Astrocyte of the hippocampus (primary cell): ENCODE measurements at regions not wholly inside any gene's neighbourhood (a gene's known extent, or its start where the extent isn't known, plus 50 kb on each side); places are given as distances from the start of the nearest gene placed in this dataset.
A peak's percentile ranks its signal among the peaks of the same experiment; 100 is the strongest.
"Not testable (repeated sequence)": the region's sequence is repeated elsewhere in the genome, so short reads cannot be mapped to it uniquely, and the experiment has no call there.

Experiments used
- DNase-seq: peaks from one replicate; pipeline ENCODE4 v3.0.0; 2011; ENCODE audit warnings: low read depth, low spot score

- no peak for DNase-seq
Measured at GRCh38 chr3:6418485-6418884, 442.4 kb upstream of the GRM7 start.

GRCh38 chr3:6421666-6422445 is 439.1 kb upstream of the GRM7 start:
- DNase-seq, result no peak

- no peak for DNase-seq
Measured at GRCh38 chr3:6425289-6425820, 435.6 kb upstream of the GRM7 start.

DNA sequence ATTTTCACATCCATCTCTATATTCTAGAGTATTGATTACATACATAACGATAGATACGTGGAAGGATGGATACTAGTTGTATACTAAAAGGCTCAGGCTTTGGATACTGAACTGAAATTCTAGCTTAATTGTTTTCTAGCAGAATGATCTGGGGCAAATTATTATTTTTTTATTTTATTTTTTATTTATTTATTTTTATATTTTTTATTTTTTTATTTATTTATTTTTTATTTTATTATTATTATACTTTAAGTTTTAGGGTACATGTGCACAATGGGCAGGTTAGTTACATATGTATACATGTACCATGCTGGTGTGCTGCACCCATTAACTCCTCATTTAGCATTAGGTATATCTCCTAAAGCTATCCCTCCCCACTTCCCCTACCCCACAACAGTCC is 432.6 kb upstream of the GRM7 start:
- not testable (repeated sequence) for DNase-seq

DNA sequence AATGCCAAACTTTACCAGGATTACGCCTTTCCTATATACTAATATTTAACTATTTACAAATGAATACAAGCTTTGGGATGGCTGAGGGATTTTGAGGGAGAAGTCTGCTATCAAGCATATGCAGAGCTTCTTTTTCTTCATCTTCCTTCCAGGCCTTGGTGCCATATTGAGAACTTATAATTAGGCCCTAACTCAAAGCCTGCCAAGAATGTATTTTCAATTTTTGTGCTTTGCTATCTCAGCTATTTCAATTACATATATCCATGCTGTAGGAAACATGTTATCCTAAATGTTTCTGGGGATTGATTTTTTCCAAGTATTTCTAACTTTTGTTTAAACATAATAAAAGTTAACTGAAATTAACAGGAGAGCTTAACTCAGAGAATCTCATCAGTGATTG is 425.0 kb upstream of the GRM7 start:
- no peak for DNase-seq

DNA sequence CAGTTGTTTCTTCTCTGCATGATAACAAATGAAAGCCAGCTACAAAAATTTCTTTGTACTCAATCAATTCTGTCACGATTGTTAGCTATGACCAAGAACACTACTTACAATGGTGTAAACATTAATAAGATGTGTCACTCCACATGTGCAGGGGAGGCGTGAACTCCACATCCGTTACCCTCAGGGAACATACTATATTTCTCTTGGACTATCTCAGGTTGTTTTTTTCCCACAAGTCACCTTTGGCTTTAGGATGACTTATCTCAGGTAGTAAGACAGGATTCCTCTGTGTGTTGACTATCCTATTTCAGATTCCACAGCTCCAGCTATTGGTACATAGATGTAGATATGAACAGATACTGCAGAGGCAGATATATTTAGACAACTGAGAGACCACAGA is 423.3 kb upstream of the GRM7 start:
- DNase-seq, result no peak

GRCh38 chr3:6438031-6438430 is 422.9 kb upstream of the GRM7 start:
- DNase-seq, result peak; percentile 64

- DNase-seq, result no peak
Measured at GRCh38 chr3:6439226-6439625, 421.7 kb upstream of the GRM7 start.

DNA sequence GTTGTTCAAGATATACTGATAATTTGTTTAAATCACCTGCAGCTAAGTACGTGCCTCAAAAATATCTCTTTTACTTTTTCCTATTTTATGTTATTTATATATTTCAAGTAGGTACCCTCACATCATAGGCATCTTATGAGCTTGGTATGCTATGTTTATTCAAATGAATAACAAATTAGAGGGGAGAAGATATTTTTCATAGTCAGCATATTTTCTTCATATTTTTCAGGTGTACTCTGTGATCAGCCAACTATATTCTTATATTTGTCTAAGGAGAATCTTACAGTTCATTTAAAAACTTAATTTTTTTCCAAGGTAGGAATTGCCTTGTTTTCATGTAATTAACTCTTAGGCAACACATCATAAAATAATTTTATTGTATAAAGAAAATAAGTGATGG is 421.1 kb upstream of the GRM7 start:
- no peak for DNase-seq

GRCh38 chr3:6444888-6445658 is 415.8 kb upstream of the GRM7 start:
- no peak for DNase-seq

DNA sequence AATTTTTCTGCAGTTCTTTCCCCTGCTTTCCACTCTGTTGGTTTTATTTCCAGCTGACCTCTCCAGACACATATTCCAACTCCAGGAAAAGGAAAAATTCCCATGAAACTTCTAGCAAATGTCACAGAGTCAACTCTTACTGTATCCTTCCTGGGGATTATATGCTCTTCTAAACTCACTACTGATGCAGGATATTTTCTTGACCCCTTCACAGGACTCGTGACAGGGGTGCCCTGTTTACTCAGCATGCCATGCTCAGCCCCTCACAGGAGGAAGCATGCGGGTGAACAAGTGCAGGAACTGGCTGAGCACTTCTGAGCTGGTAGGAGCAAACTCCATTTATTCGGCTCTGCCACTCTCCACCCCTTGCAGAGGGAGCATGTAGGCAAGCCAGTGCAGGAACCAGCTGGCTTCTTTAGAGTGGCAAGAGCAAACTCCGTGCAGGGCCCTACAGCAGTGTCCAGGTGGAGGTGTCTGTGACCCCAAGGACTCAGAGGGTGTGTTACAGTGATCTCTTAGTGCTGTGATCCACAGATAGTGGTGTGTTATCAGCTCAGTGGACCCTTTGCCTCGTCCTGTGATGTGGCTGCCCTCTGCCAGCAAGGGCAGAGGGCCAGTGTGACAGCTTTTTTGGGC is 413.6 kb upstream of the GRM7 start:
- no peak for DNase-seq

DNA sequence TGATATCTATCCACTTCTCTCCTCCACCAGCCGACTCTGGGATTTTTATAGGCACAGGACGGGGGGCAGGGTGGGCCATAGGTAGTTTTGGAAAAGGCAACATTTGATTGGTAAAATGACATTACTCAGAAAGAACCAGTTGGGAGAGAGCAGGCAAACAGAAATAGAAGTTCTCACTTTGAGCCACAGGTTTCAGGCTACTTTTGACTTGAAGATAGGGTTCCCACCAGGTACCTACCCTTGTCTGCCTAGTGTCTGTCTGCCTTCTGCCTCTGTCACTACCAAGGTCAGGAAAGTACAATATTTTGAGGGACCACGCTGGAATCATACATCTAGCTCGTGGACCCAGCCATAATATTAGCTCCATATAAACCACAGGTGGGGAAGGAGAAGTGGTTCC is 412.9 kb upstream of the GRM7 start:
- no peak for DNase-seq

DNA sequence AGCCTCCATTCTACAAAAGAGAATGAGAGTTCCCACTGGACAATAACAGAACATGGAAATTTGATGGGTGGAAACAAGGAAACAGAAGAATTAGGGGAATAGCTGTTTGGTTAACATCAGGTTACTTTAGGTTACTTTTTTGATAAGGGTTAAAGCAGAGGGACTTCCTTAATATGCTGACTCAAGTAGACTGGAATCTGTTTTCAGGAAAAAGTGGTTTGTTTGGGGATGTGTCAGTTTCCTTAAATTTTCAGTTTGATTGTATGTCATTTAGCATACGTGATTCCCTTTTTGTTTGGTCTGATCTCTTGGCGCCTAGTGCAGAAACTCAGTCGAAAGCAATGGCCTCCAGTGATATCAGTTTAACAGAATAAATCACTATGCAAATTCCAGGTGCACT is 411.8 kb upstream of the GRM7 start:
- peak; percentile 14 for DNase-seq

GRCh38 chr3:6452974-6453373 is 407.9 kb upstream of the GRM7 start:
- DNase-seq, result no peak

- DNase-seq, result no peak
Measured at GRCh38 chr3:6455031-6455430, 405.9 kb upstream of the GRM7 start.

GRCh38 chr3:6467186-6467585 is 393.7 kb upstream of the GRM7 start:
- DNase-seq, result no peak

- DNase-seq, result no peak
Measured at GRCh38 chr3:6468589-6468988, 392.3 kb upstream of the GRM7 start.

GRCh38 chr3:6471744-6472143 is 389.2 kb upstream of the GRM7 start:
- no peak for DNase-seq

GRCh38 chr3:6490487-6491327 is 370.2 kb upstream of the GRM7 start:
- not testable (repeated sequence) for DNase-seq

DNA sequence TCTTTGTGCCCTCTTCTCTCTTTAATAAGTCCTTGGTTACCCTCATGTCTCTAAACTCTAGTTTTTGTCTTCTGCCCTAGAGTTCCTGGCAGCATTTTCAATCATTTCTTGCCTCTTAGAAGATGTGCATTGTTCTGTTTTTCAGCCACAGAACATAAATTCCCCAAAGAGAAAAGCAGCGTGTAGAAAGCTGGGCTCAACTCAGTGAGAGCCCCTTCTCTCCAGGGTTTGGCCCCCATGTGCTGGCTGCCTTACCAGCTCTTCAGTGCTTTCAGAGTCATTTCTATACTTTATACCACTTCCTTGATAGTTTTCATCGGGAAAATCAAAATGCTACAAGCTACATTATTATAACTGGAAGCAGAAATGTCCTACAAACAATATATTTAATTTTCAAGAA is 369.1 kb upstream of the GRM7 start:
- no peak for DNase-seq

GRCh38 chr3:6492306-6492705 is 368.6 kb upstream of the GRM7 start:
- DNase-seq, result no peak

- not testable (repeated sequence) for DNase-seq
Measured at GRCh38 chr3:6498944-6499343, 362.0 kb upstream of the GRM7 start.
